Loucy (cell line): ENCODE measurements at regions not wholly inside any gene's neighbourhood (a gene's known extent, or its start where the extent isn't known, plus 50 kb on each side); places are given as distances from the start of the nearest gene placed in this dataset.

Experiments
- CTCF ChIP-seq: fragments of 200-600 bp; sonication (generic); conservative IDR thresholded peaks from 2 replicates; pipeline ENCODE4 v1.5.1; 2014; ENCODE audit warnings: mild to moderate bottlenecking, antibody characterized with exemption, low read length
- EZH2phosphoT487 ChIP-seq: fragments of 200-600 bp; IDR thresholded peaks from 2 replicates; pipeline ENCODE4 v1.6.1; 2018; ENCODE audit warnings: antibody characterized with exemption, mild to moderate bottlenecking, moderate library complexity, borderline replicate concordance

GRCh38 chr10:126759531-126759930, 89.0 kb upstream of the C10orf90 start:
- TF ChIP-seq CTCF = no peak
- TF ChIP-seq EZH2phosphoT487 = no peak
